Fibroblast of lung (primary cell): ENCODE measurements at regions not wholly inside any gene's neighbourhood (a gene's known extent, or its start where the extent isn't known, plus 50 kb on each side); places are given as distances from the start of the nearest gene placed in this dataset.

Source experiments
- EZH2 ChIP-seq: IDR thresholded peaks from 2 replicates; pipeline ENCODE4 v1.5.1; 2012; ENCODE audit warnings: low read length, control low read depth, mild to moderate bottlenecking; ENCODE audit errors: missing control alignments
- TF ChIP-seq, protein P1 (sequence below), 2 donors: IDR thresholded peaks in 1 of 2; conservative IDR thresholded peaks in 1 of 2; 1 replicate in 1 of 2; 2 replicates in 1 of 2; pipeline ENCODE4 v1.5.1; 2011 to 2012; ENCODE audit warnings: low read length in 2 of 2, control low read depth in 1 of 2, inconsistent platforms in 1 of 2, low read depth in 1 of 2, mild to moderate bottlenecking in 1 of 2

DNA sequence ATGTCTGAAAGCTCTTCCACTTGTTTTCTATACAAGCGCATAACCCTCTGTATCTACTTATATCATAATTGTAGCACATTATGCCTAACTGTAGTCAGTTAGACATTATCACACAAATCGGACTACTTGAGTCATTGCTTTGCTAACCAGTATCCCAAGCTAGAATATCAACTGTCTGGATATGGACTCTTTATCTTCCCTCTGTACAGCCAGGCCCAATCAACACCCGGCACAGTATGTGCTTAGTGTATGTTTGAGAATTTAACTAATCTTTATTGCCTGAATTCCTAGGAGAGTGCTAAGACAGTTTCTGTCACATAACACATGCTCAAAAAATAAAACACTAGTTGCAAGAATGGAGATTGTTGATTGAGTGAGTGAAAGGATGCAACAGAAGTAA lies 211.2 kb downstream of the ARL4A start:
- TF ChIP-seq, protein P1, sequence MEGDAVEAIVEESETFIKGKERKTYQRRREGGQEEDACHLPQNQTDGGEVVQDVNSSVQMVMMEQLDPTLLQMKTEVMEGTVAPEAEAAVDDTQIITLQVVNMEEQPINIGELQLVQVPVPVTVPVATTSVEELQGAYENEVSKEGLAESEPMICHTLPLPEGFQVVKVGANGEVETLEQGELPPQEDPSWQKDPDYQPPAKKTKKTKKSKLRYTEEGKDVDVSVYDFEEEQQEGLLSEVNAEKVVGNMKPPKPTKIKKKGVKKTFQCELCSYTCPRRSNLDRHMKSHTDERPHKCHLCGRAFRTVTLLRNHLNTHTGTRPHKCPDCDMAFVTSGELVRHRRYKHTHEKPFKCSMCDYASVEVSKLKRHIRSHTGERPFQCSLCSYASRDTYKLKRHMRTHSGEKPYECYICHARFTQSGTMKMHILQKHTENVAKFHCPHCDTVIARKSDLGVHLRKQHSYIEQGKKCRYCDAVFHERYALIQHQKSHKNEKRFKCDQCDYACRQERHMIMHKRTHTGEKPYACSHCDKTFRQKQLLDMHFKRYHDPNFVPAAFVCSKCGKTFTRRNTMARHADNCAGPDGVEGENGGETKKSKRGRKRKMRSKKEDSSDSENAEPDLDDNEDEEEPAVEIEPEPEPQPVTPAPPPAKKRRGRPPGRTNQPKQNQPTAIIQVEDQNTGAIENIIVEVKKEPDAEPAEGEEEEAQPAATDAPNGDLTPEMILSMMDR (conservative IDR thresholded peaks at IDR 0.05 in 1 of 2, IDR thresholded peaks at IDR 0.05 in 1 of 2; ENCODE audit: low read depth in 1 of 2, low read length in 2 of 2): no peak
- TF ChIP-seq EZH2: no peak
